ENCODE measurements at regions not wholly inside any gene's neighbourhood (a gene's known extent, or its start where the extent isn't known, plus 50 kb on each side); places are given as distances from the start of the nearest gene placed in this dataset.

- H3K27ac ChIP-seq (replicated peaks) = no peak overlapping the region
- no peaks in the 10 kb centered on the region for H3K27me3 ChIP-seq (ENCODE audit: insufficient read depth, poor library complexity, severe bottlenecking)
- no peak for DNase-seq (ENCODE audit: low read depth in 1 of 2, low spot score in 1 of 2)
- TF ChIP-seq GABPA (IDR thresholded peaks at IDR 0.05; ENCODE audit: low read depth) (no peak), SPI1 (IDR thresholded peaks at IDR 0.05; ENCODE audit: borderline replicate concordance, low read depth) (no peak), POLR2AphosphoS5 (IDR thresholded peaks at IDR 0.05; ENCODE audit: low read depth) (no peak)
- TF ChIP-seq, protein P1, sequence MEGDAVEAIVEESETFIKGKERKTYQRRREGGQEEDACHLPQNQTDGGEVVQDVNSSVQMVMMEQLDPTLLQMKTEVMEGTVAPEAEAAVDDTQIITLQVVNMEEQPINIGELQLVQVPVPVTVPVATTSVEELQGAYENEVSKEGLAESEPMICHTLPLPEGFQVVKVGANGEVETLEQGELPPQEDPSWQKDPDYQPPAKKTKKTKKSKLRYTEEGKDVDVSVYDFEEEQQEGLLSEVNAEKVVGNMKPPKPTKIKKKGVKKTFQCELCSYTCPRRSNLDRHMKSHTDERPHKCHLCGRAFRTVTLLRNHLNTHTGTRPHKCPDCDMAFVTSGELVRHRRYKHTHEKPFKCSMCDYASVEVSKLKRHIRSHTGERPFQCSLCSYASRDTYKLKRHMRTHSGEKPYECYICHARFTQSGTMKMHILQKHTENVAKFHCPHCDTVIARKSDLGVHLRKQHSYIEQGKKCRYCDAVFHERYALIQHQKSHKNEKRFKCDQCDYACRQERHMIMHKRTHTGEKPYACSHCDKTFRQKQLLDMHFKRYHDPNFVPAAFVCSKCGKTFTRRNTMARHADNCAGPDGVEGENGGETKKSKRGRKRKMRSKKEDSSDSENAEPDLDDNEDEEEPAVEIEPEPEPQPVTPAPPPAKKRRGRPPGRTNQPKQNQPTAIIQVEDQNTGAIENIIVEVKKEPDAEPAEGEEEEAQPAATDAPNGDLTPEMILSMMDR (IDR thresholded peaks at IDR 0.05; ENCODE audit: insufficient read depth, low read length) = no peak
- TF ChIP-seq, protein P2, sequence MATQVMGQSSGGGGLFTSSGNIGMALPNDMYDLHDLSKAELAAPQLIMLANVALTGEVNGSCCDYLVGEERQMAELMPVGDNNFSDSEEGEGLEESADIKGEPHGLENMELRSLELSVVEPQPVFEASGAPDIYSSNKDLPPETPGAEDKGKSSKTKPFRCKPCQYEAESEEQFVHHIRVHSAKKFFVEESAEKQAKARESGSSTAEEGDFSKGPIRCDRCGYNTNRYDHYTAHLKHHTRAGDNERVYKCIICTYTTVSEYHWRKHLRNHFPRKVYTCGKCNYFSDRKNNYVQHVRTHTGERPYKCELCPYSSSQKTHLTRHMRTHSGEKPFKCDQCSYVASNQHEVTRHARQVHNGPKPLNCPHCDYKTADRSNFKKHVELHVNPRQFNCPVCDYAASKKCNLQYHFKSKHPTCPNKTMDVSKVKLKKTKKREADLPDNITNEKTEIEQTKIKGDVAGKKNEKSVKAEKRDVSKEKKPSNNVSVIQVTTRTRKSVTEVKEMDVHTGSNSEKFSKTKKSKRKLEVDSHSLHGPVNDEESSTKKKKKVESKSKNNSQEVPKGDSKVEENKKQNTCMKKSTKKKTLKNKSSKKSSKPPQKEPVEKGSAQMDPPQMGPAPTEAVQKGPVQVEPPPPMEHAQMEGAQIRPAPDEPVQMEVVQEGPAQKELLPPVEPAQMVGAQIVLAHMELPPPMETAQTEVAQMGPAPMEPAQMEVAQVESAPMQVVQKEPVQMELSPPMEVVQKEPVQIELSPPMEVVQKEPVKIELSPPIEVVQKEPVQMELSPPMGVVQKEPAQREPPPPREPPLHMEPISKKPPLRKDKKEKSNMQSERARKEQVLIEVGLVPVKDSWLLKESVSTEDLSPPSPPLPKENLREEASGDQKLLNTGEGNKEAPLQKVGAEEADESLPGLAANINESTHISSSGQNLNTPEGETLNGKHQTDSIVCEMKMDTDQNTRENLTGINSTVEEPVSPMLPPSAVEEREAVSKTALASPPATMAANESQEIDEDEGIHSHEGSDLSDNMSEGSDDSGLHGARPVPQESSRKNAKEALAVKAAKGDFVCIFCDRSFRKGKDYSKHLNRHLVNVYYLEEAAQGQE (IDR thresholded peaks at IDR 0.05; ENCODE audit: insufficient replicate concordance, low read depth) = no peak
- no peak overlapping the region for H3K4me3 ChIP-seq (replicated peaks; ENCODE audit: insufficient read depth, low read length)
Observed at GRCh38 chr3:104960579-104960978, 406.1 kb upstream of the ALCAM start.

GRCh38 chr3:104961851-104962250 lies 404.9 kb upstream of the ALCAM start:
- TF ChIP-seq, protein P1 (IDR thresholded peaks at IDR 0.05; ENCODE audit: insufficient read depth, low read length) = no peak
- TF ChIP-seq POLR2AphosphoS5 (IDR thresholded peaks at IDR 0.05; ENCODE audit: low read depth) (no peak), GABPA (IDR thresholded peaks at IDR 0.05; ENCODE audit: low read depth) (no peak), SPI1 (IDR thresholded peaks at IDR 0.05; ENCODE audit: borderline replicate concordance, low read depth) (no peak)
- TF ChIP-seq, protein P2 (IDR thresholded peaks at IDR 0.05; ENCODE audit: insufficient replicate concordance, low read depth) = no peak
- no peaks in the 10 kb centered on the region for H3K27me3 ChIP-seq (ENCODE audit: insufficient read depth, poor library complexity, severe bottlenecking)
- no peak for DNase-seq (ENCODE audit: low read depth in 1 of 2, low spot score in 1 of 2)
- no peak overlapping the region for H3K27ac ChIP-seq (replicated peaks)
- no peak overlapping the region for H3K4me3 ChIP-seq (replicated peaks; ENCODE audit: insufficient read depth, low read length)

DNA sequence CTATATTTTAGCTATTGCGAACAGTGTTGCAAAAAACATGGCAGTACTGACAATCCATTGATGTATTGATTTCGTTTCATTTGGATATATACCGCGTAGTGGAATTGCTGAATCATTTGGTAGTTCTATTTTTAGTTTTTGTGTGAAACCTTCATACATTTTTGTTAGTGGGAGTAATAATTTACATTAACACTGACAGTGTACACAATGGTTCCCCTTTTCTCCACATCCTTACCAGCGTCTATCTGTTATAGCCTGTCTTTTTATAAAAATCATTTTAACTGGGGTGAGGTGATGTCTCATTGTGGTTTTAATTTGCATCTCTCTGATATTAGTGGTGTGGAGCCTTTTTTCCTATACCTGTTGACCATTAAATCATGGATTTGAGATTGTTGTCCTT lies 392.4 kb upstream of the ALCAM start:
- TF ChIP-seq, protein P1 (IDR thresholded peaks at IDR 0.05; ENCODE audit: insufficient read depth, low read length) = no peak
- TF ChIP-seq, protein P2 (IDR thresholded peaks at IDR 0.05; ENCODE audit: insufficient replicate concordance, low read depth) = no peak
- TF ChIP-seq GABPA (IDR thresholded peaks at IDR 0.05; ENCODE audit: low read depth) (no peak), POLR2AphosphoS5 (IDR thresholded peaks at IDR 0.05; ENCODE audit: low read depth) (no peak), SPI1 (IDR thresholded peaks at IDR 0.05; ENCODE audit: borderline replicate concordance, low read depth) (no peak)
- DNase-seq (ENCODE audit: low read depth in 1 of 2, low spot score in 1 of 2) = no peak
- no peaks in the 10 kb centered on the region for H3K27me3 ChIP-seq (ENCODE audit: insufficient read depth, poor library complexity, severe bottlenecking)
- no peak overlapping the region for H3K4me3 ChIP-seq (replicated peaks; ENCODE audit: insufficient read depth, low read length)
- no peak overlapping the region for H3K27ac ChIP-seq (replicated peaks)

Measured in HL-60 (cell line).